Right renal pelvis (tissue), 4 donors: ENCODE measurements at regions not wholly inside any gene's neighbourhood (a gene's known extent, or its start where the extent isn't known, plus 50 kb on each side); places are given as distances from the start of the nearest gene placed in this dataset.

ENCODE experiments used
- DNase-seq, 4 donors: peaks; one replicate each; pipeline ENCODE4 v3.0.0-alpha.2; 2013; ENCODE audit warnings: low read depth in 4 of 4, low spot score in 3 of 4, missing footprints in 1 of 4

DNA sequence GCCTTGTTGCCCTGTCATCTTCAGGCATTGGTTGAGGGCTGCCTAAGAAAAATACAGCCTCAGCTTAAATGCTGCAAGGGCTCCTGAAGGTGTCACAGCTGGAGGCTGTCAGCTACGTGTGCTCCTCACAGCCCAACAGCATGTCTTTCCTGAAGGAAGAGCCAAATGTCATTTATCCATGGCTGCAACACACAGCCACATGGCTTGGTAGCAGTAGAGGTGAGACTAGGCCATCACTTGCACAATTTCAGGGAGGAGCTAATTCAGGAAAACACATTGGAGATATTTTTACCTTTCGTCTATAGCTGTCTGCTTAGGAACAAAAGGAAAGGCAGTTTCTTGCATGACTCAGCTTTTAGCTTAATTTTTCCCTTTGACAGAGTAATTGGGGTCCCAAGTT is 260.7 kb downstream of the SYK start:
- no peak for DNase-seq

DNA sequence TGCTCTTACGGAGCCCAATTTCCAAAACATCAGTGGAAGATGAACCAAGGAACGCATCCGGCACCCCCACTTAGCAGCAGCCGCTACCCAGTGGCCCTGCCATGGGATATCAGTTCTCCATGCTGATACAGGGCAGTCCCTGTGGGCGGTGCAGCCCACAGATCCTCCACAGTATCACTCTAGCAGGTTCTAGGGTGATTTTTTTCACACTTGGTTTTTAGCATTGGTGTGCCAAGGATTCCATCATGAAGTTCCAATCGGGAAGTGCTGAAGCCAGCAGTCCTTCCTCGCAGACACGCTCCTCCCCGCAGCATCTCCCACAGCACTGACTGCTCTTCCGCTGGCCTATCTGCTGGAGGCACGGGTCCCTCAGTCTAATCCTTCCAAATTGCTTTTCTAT is 261.9 kb downstream of the SYK start:
- no peak for DNase-seq

DNA sequence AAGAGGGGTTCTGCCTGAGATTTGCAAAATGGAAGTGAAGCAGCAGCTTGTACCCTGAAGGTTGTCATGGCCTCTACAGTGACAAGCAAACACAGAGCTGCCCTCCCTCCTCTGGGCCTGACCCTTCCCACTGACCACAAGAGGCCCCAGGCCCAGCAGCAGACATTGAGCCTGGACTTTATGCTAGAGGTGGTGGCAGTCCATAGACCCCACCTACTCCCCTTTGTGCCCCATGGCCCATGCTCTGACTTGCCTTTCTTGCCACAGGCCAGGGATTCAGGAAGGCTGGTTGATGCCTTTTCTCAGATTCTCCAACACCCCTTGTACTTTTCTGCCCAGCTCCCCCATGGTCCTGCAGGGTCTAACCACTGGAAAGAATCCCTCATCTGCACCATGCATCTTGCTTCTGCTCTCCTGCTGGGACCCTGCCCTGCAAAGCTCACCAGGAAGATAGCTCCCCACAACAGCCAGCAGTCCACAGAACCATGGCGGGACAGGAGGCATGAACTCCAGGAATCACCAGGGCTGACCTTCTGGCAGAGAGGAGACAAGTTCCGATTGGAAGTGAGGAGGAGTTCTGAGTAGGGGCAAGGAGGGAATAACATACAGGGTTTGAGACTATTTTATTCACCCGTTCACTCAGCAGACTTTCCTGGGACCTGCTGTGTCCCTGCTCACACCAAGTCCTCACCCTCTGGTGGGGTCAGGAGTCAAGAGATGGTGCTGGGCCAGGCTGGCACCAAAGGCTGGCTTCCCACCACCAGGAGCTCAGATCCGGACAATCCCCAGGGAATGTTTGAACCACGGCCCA is 263.8 kb downstream of the SYK start:
- no peak for DNase-seq

DNA sequence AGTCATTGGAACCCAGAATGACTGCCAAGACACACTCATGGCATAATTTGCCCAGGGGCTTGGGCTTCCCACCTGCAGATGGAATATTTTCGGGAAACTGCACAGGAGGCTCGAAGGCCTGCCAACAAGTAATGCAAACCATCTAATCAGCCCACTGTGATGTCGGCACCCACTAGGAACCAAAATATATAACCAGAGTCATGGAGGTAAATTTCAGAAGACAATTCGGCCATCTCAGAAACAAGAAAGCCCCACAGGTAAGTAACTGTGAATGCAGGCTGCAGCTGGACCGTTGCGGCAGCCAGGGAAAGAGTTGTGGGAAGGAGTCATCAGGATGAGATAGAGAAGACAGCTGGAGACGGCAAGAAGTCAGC is 264.4 kb downstream of the SYK start:
- no peak for DNase-seq

DNA sequence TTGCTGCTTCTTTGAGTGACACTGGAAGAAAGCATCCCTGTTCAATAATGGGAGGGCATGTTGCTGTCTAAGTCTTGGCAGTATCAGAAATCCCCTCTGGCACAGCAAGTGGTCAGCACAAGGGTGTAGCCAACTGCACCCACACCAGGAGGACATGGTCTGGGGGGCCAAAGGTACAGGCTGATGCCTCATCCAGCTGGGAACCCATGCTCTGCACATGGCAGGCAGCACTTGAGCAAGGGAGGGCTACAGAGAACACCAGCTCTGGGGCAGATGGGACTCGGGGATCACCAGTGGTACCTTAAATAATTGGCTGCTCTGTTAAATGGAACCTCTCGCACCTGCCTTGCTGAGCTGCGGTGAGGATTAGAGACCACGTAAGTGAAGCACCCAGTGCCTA is 265.2 kb downstream of the SYK start:
- no peak for DNase-seq

DNA sequence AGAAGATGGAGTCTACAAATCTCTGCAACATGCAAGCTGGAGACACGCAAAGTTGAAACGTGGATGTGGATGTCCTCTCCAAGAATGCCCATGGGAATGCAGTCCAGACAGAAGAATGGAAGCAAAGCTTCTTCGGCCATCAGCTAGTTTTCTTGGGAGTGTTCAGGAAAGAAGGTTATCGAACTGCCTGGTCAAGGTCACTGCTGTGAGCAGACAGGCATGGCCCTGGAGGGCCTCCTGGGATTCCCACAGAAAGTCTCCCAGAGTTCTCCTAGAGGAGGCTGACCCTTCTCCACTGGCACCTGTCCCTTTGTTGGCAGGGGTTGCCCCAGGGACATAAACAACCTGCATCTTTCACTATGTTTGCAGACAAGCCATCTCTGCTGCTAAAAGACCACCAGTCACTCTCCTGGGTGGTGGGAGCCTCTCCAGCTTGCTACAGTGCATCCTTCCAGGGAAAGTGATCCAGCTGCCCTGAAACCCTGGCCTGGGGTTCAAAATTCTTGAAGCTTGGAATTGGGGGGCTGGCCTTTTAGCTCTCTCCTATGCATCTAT is 265.8 kb downstream of the SYK start:
- DNase-seq = no peak

DNA sequence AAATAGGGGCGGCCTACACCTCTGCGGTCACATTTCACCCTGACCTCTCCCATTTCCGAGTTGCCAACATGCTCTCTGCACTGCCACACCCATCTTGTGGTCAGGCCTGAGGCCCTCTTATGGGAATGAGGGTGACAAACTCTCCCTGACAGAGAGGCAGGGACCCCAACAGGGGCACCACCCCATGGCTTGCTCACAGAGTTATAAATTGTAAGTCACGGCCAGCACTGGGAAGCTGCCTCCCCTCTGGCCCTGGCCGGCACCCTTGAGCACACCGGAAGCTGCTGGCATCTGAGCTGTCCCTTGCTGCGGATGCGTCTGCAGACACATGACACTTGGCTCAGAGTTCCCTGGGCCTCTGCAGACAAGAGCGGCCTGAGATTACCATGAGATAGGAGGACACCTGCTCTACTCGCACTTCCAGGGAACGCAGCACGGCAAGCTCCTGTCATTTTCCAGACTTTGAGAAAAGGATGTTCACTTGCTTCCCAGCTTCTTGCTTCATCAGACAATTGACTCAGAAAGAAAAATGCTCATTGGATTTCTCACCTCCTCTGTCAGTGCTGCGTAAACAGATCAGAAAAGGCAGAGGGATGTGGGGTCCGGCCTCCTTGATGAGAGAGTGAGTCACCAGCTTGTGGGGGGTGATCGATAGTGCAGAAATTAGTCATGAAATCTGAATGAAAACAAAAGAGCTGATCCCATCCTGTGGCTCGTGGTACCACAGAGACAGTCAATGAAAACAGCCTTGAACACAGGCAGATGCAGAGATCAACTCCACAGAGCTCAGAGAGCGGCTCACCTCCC is 269.8 kb downstream of the SYK start:
- DNase-seq = no peak

DNA sequence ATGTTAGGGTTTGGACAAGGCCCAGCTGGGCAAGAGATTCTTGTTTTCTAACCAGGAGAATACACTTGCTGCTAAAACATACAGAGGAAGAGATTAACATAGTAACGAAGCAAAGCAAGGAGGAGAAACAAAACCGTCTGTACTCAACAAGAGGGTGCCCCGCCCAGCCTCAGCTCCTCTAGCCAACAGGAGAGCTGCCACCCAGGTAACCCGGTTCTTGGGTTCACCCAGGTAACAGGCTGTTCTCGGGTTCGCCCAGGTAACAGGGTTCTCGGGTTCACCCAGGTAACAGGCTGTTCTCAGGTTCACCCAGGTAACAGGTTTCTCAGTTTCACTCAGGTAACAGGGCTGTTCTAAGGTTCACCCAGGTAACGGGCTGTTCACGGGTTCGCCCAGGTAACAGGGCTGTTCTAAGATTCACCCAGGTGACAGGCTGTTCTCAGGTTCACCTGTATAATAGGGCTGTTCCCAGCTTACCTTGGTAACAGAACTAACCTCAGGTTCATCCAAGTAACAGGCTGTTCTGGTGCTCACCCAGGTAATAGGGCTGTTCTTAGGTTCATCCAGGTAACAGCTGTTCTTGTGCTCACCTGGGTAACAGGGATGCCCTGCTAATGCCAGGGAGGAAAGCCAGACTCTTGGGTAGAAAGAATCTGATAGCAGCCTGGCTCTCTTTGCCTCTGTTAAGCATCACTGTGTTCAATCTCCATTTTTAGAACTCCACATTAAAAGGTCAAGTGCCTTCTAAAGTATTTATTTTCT is 271.6 kb downstream of the SYK start:
- no peak for DNase-seq

DNA sequence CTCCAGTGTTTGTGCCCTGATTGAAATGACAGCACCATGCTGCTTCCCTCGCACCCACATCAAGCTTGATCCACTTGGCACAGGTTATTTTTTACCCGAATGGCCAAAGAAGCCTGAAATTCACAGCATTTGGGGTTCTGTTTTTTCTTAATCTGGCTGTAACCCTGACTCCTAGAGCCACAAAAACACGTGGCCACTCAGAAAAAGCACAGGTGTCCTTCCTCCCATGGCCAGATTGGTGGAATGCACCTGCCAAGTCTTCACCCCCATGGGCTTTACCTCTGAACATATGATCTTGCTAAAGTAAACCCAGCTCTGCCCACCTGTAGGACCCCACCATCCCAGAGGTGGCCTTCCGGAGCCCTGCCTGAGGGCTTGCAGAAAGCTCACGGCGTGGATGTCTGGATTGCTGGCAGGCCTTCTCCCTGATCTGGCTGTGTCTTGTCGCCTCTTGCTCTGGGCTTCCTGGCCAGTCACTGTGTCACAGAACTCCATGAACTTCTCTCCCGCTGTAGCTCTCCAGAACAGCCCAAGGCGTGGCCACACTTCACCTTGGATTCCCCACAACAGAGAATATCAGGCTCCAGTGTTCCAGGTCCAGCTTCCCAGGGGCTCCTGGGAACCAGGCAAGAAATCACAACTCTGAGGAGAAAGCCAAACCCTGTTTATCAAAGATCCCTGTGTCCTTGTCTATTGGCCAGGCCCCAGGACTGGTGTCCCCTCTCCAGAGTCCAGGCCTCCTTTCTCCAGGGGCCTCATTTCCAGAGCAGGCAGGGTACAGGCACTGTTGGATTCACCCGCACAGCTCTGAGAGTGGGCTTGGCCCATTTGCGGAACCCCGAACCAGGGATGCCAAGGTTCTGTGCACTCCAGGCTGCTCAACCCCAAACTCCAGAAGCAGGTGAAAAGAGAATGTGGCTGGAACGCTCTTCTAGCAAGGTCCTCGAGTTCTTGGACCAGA is 272.5 kb downstream of the SYK start:
- DNase-seq = no peak

DNA sequence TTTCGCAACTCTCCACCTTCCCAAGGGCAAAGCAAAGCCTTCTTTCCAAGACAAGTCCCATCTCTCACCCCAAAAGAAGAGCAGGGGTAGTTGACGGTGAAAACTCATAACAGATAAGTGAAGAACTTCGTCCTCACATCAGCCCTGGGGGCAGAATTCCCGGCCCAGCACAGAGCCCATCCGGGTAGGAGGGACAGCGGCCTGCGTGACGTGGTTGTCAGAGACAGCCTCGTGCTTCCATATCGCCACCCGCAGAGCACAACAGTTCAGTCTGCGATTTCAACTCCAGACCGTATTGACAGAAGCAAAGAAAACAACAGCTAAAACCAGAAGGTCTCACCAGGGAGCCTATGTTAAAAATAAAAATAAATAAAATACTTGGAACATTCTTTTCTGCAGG is 273.2 kb downstream of the SYK start:
- no peak for DNase-seq

DNA sequence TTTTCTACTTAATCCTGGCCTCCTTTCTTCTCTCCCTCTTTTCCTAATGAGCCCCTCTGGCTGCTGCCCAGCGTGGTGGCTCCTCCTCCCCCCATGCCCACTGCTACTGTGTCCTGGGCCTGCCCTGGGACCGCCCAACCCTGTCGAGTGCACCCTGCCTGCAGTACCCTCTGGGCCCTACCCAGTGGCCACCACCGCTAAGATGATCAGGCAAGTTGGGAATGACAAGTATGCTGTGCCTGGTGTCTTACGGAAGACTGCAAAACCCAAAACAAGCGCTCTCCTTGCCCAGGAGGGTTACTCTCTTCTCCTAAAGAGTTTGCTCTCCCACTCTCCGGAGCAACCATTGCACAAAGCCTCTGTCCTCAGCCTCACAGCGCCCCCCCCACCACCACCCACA is 273.7 kb downstream of the SYK start:
- no peak for DNase-seq

DNA sequence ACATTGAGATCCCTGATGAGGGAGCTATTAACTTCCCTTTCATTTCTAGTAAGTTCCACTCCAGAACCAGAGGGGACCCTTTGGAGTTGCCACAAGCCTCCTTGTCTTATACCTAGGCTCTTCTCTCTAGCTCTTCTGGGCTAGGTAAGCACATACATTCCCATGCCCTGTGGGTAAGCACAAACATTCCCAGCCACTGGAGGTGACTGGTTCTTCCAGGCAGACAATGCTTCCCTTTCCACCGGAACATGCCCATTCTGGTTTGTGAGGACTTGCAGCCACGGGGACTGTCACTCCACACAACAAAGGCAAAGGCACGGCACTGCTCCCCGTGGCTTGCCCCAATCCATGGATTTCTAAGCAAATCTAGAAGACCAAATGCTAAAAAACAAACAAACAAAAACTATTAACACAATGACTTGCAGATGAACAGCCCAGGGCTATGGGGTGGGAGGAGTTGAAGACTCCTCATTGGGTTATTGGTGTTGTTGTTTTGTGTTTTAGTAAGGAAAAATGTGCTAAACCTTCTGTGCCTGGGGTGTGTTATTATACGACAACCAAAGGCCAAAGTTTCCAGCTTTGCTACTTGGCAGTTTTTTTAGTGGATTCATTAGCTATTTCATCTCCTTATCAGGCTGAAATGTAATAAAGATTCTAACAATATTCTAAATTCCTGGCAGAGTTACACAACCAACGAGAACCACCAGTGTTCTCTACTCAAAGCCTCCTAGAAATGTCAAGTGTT is 276.2 kb downstream of the SYK start:
- no peak for DNase-seq

DNA sequence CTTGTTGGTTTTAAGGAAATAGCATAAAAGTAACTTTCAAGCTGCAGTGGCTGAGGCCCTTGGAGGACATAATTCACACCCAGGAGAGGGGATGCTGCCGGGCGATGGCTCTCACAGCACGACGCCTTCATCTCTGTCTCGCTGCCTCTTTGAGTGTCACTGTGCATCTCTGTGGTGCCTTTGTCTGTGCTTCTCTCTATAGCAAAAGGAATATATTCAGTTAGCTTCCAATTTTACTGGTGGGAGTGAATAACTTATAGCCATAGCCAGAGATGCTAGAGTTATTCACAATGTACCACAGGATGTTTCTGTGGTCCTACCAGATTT is 276.7 kb downstream of the SYK start:
- DNase-seq = no peak

DNA sequence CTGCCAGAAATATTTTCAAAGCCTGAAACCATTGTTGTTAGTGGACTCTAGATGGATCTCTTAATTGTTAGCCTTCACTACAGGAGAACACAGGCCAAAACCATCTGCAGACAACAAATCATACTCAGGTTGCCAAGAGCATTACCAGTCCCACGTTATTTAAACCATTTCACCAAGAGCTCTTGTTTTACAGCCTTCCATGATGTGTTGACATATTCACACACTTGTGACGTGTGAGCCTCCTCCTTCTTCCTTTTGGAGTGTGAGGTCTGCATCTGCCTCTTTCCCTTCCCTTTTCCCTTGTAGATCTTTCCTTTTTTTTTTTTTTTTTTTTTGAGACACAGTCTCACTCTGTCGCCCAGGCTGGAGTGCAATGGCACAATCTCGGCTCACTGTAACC is 279.0 kb downstream of the AUH start:
- no peak for DNase-seq

DNA sequence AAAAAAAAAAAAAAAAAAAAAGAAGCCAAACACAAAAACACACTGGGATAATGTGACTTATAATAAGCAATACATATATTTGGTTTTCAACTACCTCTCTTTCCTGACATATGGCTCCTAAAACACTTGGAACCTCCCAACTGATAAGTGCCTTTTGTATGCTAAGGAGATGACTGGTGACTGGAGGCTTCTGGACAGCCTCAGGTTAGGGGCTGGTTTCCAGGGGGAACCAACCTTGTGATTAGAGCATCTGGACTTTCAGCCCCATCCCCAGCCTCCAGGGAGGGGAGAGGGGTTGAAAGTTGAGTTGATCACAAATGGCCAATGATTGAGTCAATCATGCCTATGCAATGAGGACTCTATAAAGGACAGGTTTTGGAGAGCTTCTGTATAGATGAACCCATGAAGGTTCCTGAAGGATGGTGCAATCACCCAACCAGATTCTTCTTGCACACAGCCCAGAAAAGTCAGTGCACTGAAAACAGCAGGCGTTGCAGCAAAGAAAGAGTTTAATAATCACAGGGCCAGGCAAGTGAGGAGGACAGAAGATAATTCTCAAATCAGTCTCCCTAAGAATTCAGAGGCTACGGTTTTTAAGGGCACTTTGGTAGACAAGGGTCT is 276.7 kb downstream of the AUH start:
- no peak for DNase-seq

DNA sequence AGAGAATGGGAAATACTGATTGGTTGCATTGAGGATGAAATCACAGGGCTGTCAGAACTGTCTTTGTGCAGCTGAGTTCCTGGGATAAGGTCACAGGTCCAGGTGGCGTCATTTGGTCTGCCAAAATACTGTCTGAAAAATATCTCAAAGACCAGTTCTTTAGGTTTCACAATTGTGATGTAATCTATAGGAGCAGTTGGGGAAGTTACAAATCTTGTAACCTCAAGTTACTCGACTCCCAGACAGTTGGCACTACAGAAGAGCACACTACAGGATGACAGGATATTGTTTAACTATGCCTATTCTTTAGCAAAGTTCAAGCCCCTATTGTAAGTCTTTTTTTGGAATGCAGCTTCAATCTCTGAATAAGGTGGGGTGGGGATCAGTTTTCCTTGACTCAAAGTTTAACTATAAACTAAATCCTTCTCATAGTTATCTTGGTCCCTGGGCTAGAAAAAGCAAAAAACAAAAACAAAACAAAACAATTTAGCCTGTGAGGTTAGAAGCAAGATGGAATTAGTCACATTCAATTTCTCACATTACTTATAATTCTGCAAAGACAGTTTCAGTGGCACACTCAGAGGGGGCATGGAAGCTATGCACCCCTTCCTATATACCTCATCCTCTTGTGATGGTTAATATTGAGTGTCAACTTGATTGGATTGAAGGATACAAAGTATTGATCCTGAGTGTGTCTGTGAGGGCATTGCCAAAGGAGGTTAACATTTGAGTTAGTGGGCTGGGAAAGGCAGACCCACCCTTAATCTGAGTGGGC is 276.0 kb downstream of the AUH start:
- no peak for DNase-seq

DNA sequence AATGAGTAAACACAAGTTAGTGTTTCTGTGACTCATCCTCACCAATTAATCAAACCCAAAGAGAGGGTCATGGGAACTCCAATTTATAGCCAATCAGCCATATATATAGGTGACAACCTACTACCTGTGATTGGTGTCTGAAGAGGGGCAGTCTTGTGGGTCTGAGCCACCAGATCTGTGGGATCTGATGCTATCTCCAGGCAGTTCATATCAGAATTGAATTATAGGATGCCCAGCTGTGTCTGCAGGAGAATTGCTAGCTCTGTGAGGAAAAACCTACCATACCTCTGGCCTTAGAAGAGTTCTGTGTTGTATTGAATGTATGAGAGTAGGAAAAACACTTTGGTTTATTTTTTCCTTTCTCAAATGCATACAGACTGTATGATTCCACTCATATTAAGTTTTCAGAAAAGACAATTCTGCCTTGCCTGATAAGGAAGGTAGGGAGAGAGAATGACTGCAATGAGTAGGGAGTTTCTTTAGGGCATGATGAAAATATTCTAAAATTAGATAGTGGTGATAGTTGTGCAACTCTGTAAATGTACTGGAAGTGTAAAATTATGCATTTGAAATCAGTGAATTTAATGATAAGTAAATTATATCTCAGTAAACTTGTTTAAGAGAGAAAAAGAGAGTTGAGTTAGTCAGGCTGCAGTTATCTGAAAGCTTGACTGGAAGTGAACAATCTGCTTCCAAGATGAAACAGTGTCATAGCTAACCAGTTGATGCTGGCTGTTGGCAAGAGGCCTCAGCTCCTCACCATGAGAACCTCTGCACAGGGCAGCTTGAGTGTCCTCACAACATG is 274.9 kb downstream of the AUH start:
- DNase-seq = no peak

DNA sequence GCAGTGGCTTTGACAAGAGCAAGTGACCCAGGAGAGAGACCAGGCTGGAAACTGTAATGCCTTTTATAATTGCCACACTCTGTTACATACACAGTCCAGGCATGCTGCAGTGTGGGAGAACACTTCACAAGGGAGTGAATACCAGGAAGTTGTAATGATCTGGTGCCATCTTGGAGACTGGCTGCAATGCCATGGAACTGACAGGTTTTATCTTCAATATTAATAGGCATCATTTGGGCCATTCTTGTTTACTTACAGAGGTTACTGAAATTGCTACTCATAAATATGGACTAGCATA is 274.3 kb downstream of the AUH start:
- no peak for DNase-seq
